GM23338 (cell line): ENCODE measurements at regions not wholly inside any gene's neighbourhood (a gene's known extent, or its start where the extent isn't known, plus 50 kb on each side); places are given as distances from the start of the nearest gene placed in this dataset.

ENCODE experiments used
- ATAC-seq: fragments of 200-7000 bp; cut with Tn5 transposase; 3 replicates; pipeline ENCODE4 v1.9.1; 2020
- DNase-seq: peaks from one replicate; pipeline ENCODE4 v3.0.0-alpha.2; 2015; ENCODE audit warnings: low spot score
- H2AFZ ChIP-seq: fragments of 200-600 bp; sonication (generic); 2 replicates; pipeline ENCODE4 v1.8.0; 2016; ENCODE audit warnings: antibody characterized with exemption, mild to moderate bottlenecking, moderate library complexity
- H3F3A ChIP-seq: fragments of 200-600 bp; sonication (generic); replicated peaks from 2 replicates; pipeline ENCODE4 v1.8.0; 2017; ENCODE audit warnings: antibody characterized with exemption, mixed run types, low read depth
- H3K27ac ChIP-seq: fragments of 200-600 bp; sonication (generic); 2 replicates; pipeline ENCODE4 v1.6.1; 2016; ENCODE audit warnings: low read depth
- H3K27me3 ChIP-seq: fragments of 200-600 bp; sonication (generic); 2 replicates; pipeline ENCODE4 v1.8.0; 2016; ENCODE audit warnings: mild to moderate bottlenecking, mixed run types, moderate library complexity; ENCODE audit not compliant: insufficient read depth
- H3K36me3 ChIP-seq: fragments of 200-600 bp; sonication (generic); 2 replicates; pipeline ENCODE4 v1.8.0; 2016; ENCODE audit warnings: mild to moderate bottlenecking; ENCODE audit not compliant: insufficient read depth
- H3K4me1 ChIP-seq: fragments of 200-600 bp; sonication (generic); 2 replicates; pipeline ENCODE4 v1.8.0; 2016; ENCODE audit warnings: mild to moderate bottlenecking, moderate library complexity; ENCODE audit not compliant: insufficient read depth
- H3K4me2 ChIP-seq: fragments of 200-600 bp; sonication (generic); 2 replicates; pipeline ENCODE4 v1.7.1; 2017; ENCODE audit warnings: mixed run types
- H3K4me3 ChIP-seq: fragments of 200-600 bp; sonication (generic); 2 replicates; pipeline ENCODE4 v1.6.1; 2016; ENCODE audit warnings: mixed run types
- H3K79me2 ChIP-seq: fragments of 200-600 bp; sonication (generic); replicated peaks from 2 replicates; pipeline ENCODE4 v1.8.0; 2017; ENCODE audit warnings: mild to moderate bottlenecking; ENCODE audit not compliant: insufficient read depth
- H3K9me2 ChIP-seq: fragments of 200-600 bp; sonication (generic); 2 replicates; pipeline ENCODE4 v1.8.0; 2017; ENCODE audit not compliant: insufficient read depth
- H4K20me1 ChIP-seq: fragments of 200-600 bp; sonication (generic); replicated peaks from 2 replicates; pipeline ENCODE4 v1.8.0; 2017; ENCODE audit warnings: mild to moderate bottlenecking; ENCODE audit not compliant: insufficient read depth
- H3K27ac Mint-ChIP-seq: 2 replicates; pipeline ENCODE4 v1.8.0; 2020; ENCODE audit warnings: inconsistent platforms, mild to moderate bottlenecking, moderate library complexity, mixed read lengths
- H3K27me3 Mint-ChIP-seq: 3 replicates; pipeline ENCODE4 v1.8.0; 2022; ENCODE audit warnings: low read depth, mild to moderate bottlenecking, moderate library complexity, mixed read lengths, inconsistent platforms; ENCODE audit not compliant: insufficient read depth, poor library complexity
- H3K36me3 Mint-ChIP-seq: 3 replicates; pipeline ENCODE4 v1.8.0; 2021; ENCODE audit warnings: low read depth, mild to moderate bottlenecking, inconsistent platforms, moderate library complexity, mixed read lengths
- H3K4me1 Mint-ChIP-seq: 3 replicates; pipeline ENCODE4 v1.8.0; 2020; ENCODE audit warnings: mild to moderate bottlenecking, inconsistent platforms, mixed read lengths
- H3K4me3 Mint-ChIP-seq: 3 replicates; pipeline ENCODE4 v1.8.0; 2021; ENCODE audit warnings: moderate library complexity, mild to moderate bottlenecking, inconsistent platforms, mixed read lengths
- H3K9me3 Mint-ChIP-seq: 3 replicates; pipeline ENCODE4 v1.8.0; 2020; ENCODE audit warnings: moderate library complexity, mild to moderate bottlenecking, inconsistent platforms, mixed read lengths
- CREB1 ChIP-seq: fragments of 250-450 bp; sonication (Bioruptor Pico); IDR thresholded peaks from 2 replicates; pipeline ENCODE4 v1.5.0; 2020; ENCODE audit warnings: low read depth, mild to moderate bottlenecking, moderate library complexity
- CTCF ChIP-seq, 2 experiments: fragments of 200-600 bp in 1 of 2; sonication (generic) in 1 of 2; conservative IDR thresholded peaks; 2 replicates each; pipeline versions ENCODE4 v1.5.1 to v1.6.1; 2016 to 2017; ENCODE audit warnings: antibody characterized with exemption in 2 of 2, low read depth in 2 of 2, mild to moderate bottlenecking in 2 of 2, moderate library complexity in 1 of 2
- ETS1 ChIP-seq: IDR thresholded peaks from 2 replicates; pipeline ENCODE4 v1.6.1; 2016; ENCODE audit warnings: antibody characterized with exemption
- EZH2phosphoT487 ChIP-seq: fragments of 200-600 bp; sonication (generic); IDR thresholded peaks from one replicate; pipeline ENCODE4 v1.8.1; 2018; ENCODE audit warnings: antibody characterized with exemption; ENCODE audit not compliant: unreplicated experiment
- JUNB ChIP-seq: IDR thresholded peaks from one replicate; pipeline ENCODE4 v1.6.1; 2016; ENCODE audit warnings: antibody characterized with exemption; ENCODE audit not compliant: unreplicated experiment
- NANOG ChIP-seq: IDR thresholded peaks from 2 replicates; pipeline ENCODE4 v1.6.1; 2016; ENCODE audit warnings: antibody characterized with exemption, borderline replicate concordance
- POLR2AphosphoS5 ChIP-seq: IDR thresholded peaks from 2 replicates; pipeline ENCODE4 v1.6.1; 2016; ENCODE audit warnings: antibody characterized with exemption, low read depth
- REST ChIP-seq: IDR thresholded peaks from one replicate; pipeline ENCODE4 v1.6.1; 2018; ENCODE audit warnings: antibody characterized with exemption; ENCODE audit not compliant: unreplicated experiment
- STAT1 ChIP-seq: IDR thresholded peaks from one replicate; pipeline ENCODE4 v1.6.1; 2016; ENCODE audit warnings: antibody characterized with exemption; ENCODE audit not compliant: unreplicated experiment
- ZNF114 ChIP-seq: fragments of 250-450 bp; sonication (Bioruptor Pico); IDR thresholded peaks from 2 replicates; pipeline ENCODE4 v1.5.0; 2020; ENCODE audit warnings: mild to moderate bottlenecking, moderate library complexity
- ZNF331 ChIP-seq: fragments of 250-450 bp; sonication (Bioruptor Pico); IDR thresholded peaks from 2 replicates; pipeline ENCODE4 v1.5.0; 2020; ENCODE audit warnings: low read depth, mild to moderate bottlenecking, moderate library complexity
- ZNF462 ChIP-seq: fragments of 250-450 bp; sonication (Bioruptor Pico); IDR thresholded peaks from 2 replicates; pipeline ENCODE4 v1.5.0; 2020; ENCODE audit warnings: mild to moderate bottlenecking, moderate library complexity

GRCh38 chr2:142234741-142235140 is 103.9 kb upstream of the LRP1B start:
- Mint-ChIP-seq H3K4me3 (no peak overlapping the region), H3K9me3 (no peaks in the 10 kb centered on the region; the same call in 2 of the 3 replicates), H3K27ac (no peak overlapping the region), H3K36me3 (no peaks in the 10 kb centered on the region), H3K27me3 (no peaks in the 10 kb centered on the region), H3K4me1 (peaks cover 11% of the 10 kb centered on the region; the same call in 2 of the 3 replicates)
- no peaks in the 10 kb centered on the region for H3K36me3 ChIP-seq
- no peak for TF ChIP-seq REST
- TF ChIP-seq POLR2AphosphoS5, result no peak
- TF ChIP-seq JUNB, result no peak
- no peak for TF ChIP-seq ETS1
- TF ChIP-seq EZH2phosphoT487, result no peak
- TF ChIP-seq ZNF114, result no peak
- TF ChIP-seq ZNF331 (CRISPR knock-in tag), result no peak
- no peak for TF ChIP-seq NANOG
- TF ChIP-seq ZNF462 (CRISPR knock-in tag), result no peak
- TF ChIP-seq CREB1 (CRISPR knock-in tag), result no peak
- no peak for TF ChIP-seq STAT1
- no peak for TF ChIP-seq CTCF (conservative IDR thresholded peaks at IDR 0.05; ENCODE audit: low read depth in 2 of 2)
- ATAC-seq, result no peak
- no peaks in the 10 kb centered on the region for H3F3A ChIP-seq
- DNase-seq, result no peak
- H3K4me3 ChIP-seq, result no peak overlapping the region
- H2AFZ ChIP-seq, result peak overlapping the region; percentile 5; the same call in 1 of the 2 replicates
- no peaks in the 10 kb centered on the region for H3K79me2 ChIP-seq
- no peaks in the 10 kb centered on the region for H3K9me2 ChIP-seq
- 0 out of 2 replicates have a peak, but pooled peaks cover 4% of the 10 kb centered on the region for H3K4me1 ChIP-seq
- no peaks in the 10 kb centered on the region for H3K27me3 ChIP-seq
- no peak overlapping the region for H3K4me2 ChIP-seq
- H4K20me1 ChIP-seq, result no peaks in the 10 kb centered on the region
- H3K27ac ChIP-seq, result no peak overlapping the region
